HG02840 (cell line): ENCODE measurements at regions not wholly inside any gene's neighbourhood (a gene's known extent, or its start where the extent isn't known, plus 50 kb on each side); places are given as distances from the start of the nearest gene placed in this dataset.
A peak's percentile ranks its signal among the peaks of the same experiment; 100 is the strongest.
"Not testable (repeated sequence)": the region's sequence is repeated elsewhere in the genome, so short reads cannot be mapped to it uniquely, and the experiment has no call there.

ENCODE experiments used
- ATAC-seq: cut with Tn5 transposase; IDR thresholded peaks from one replicate; pipeline ENCODE4 v1.9.1; 2021; ENCODE audit warnings: mild to moderate bottlenecking, moderate library complexity, moderate number of reproducible peaks; ENCODE audit not compliant: unreplicated experiment, low FRiP score

DNA sequence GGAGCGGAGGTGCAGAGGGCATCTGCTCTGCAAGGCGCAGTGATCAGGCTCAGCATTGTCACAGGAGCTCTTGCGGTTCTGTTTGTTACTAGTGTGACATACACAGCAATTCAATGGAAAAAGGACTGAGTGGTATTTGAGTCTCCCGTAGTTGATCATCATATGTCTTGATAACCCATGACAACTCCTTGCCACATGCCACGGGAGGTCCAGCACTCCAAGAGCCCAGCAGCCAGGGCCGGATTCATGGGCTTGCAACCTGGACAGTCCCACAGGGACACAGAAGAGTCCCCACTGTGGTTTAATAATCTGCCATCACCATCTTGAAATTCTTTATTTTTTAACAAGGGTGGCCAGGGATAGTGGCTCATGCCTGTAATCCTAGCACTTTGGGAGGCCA, 58.1 kb upstream of the ROPN1B start:
- ATAC-seq = not testable (repeated sequence)

GRCh38 chr3:125914608-125915436, 54.2 kb upstream of the ROPN1B start:
- ATAC-seq = not testable (repeated sequence)

GRCh38 chr3:125915437-125915787, 53.6 kb upstream of the ROPN1B start:
- not testable (repeated sequence) for ATAC-seq

- ATAC-seq = peak; percentile 93
Observed at GRCh38 chr3:125915792-125916375, 53.1 kb upstream of the ROPN1B start.

DNA sequence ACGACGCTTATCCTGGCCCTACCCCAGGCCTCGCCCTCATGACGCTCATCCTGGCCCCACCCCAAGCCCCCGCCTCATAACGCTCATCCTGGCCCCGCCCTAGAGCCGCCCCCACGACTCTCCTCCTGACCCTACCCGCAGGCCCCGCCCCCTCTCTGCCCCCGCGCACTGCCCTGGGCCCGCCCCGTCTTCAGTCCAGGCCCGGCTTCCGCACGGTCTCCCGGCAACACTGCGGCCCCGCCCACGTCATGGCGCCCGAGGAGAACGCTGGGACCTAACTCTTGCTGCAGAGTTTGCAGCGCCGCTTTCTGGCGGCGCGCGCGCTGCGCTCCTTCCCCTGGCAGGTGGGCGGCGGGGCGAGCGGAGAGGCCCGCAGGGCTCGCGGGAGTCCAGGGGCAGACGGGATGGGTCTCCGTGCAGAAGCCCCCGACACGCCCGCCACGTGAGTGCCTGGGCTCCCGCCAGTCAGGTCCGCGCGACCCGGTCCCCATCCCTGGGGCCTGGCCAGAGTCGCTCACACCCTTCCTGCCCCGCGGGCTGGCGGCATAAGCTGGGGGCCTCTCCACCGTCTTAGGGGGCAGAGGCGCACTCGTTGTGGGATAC, 52.5 kb upstream of the ROPN1B start:
- peak; percentile 81 for ATAC-seq

DNA sequence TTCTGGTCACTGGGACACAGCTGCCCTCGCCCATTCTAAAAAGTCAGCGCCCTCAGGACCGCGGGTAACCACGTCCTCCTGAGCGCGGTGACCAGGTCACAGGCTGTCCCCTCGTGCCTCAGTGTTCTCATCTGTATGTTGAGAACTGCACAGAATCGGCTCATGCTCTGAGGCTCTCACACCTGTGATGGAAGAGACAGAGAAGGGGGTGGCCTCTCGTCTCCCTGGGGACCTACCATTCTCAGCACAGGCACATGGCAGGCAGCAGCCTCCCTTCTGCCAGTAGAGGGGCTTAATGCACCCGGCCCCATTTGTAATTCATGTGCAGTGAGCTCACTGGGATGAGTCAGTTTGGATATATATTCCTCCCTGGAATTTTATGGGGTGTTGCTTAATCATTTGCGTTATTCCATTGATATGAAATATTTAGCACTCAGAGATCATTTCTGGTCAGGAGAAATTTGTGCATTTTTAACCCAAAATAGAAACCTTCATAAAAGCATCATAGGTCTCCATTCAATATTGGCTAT, 51.9 kb upstream of the ROPN1B start:
- ATAC-seq = not testable (repeated sequence)

GRCh38 chr3:125918024-125918423, 51.0 kb upstream of the ROPN1B start:
- not testable (repeated sequence) for ATAC-seq

DNA sequence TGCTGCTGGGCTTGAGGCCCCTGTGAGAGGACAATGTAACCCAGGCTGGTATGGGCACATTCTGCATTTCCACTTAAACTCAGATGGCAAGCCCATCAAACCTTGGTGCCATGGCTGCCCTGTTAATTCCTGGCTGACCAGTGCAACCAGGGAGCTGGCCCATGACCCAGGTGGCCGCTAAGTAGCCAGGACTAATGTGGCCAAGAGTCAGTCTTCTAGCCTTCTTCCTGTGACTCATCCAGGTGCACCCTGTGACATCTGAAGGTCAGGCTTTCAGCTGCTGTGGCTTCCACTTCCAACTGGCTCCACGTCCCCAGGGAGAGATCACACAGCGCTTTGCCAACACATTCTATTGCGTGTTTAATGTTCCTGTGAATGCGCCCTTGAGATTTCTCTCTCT, 50.5 kb upstream of the ROPN1B start:
- not testable (repeated sequence) for ATAC-seq

GRCh38 chr3:125918866-125919265, 50.1 kb upstream of the ROPN1B start:
- ATAC-seq = not testable (repeated sequence)
